LNCAP (cell line): ENCODE measurements at regions not wholly inside any gene's neighbourhood (a gene's known extent, or its start where the extent isn't known, plus 50 kb on each side); places are given as distances from the start of the nearest gene placed in this dataset.

Experiments
- TF ChIP-seq, protein P1 (sequence below): fragments of 450-650 bp; IDR thresholded peaks from 2 replicates; pipeline ENCODE4 v1.5.1; 2017; ENCODE audit warnings: mild to moderate bottlenecking

- TF ChIP-seq, protein P1, sequence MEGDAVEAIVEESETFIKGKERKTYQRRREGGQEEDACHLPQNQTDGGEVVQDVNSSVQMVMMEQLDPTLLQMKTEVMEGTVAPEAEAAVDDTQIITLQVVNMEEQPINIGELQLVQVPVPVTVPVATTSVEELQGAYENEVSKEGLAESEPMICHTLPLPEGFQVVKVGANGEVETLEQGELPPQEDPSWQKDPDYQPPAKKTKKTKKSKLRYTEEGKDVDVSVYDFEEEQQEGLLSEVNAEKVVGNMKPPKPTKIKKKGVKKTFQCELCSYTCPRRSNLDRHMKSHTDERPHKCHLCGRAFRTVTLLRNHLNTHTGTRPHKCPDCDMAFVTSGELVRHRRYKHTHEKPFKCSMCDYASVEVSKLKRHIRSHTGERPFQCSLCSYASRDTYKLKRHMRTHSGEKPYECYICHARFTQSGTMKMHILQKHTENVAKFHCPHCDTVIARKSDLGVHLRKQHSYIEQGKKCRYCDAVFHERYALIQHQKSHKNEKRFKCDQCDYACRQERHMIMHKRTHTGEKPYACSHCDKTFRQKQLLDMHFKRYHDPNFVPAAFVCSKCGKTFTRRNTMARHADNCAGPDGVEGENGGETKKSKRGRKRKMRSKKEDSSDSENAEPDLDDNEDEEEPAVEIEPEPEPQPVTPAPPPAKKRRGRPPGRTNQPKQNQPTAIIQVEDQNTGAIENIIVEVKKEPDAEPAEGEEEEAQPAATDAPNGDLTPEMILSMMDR = no peak
These were observed 919.0 kb upstream of the ALCAM start for GRCh38 chr3:104447681-104448080.

GRCh38 chr3:104452697-104453096 is 914.0 kb upstream of the ALCAM start:
- TF ChIP-seq, protein P1 = no peak

DNA sequence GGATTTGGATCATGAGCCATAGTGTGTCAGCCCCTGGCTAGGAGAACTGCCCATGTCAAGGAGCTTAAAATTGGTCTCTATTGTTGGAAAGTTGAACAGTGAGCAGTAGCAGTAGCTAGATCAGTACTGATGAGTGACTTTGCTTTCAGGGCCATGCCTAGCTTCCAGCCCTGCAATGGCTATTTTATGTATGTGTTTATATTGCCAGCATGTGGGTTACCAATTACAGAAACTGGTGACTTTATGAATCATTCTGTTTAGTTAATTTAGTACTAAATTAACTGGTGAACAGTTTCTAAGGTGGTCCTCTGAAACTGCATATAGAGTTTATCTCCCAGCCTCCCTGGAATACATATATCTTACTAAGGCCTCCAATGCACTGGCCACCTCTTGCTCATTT is 908.1 kb upstream of the ALCAM start:
- TF ChIP-seq, protein P1 = no peak

- TF ChIP-seq, protein P1 = peak; percentile 50
These were observed 906.0 kb upstream of the ALCAM start for GRCh38 chr3:104460477-104461406.

DNA sequence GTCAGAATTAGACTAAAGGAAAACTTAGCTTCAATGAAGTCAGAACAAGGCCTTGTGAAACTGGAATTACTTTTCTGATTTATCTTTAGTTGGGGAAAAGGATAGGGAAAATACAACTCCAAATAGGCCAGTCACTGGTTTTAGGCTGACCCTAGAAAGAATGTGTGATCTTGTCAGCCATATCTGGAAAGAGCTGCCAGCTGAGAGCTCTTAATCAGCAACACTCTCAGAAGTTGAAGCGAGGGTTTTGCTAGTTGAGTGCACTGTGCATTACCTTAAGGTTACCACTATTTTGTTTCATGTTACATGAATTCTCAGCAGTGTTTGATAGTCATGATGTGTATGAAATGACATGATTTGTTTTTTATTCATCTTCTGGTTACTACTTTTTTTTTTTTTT is 905.3 kb upstream of the ALCAM start:
- TF ChIP-seq, protein P1 = no peak

- TF ChIP-seq, protein P1 = no peak
These were observed 894.5 kb upstream of the ALCAM start for GRCh38 chr3:104472221-104472620.

- TF ChIP-seq, protein P1 = no peak
These were observed 892.7 kb upstream of the ALCAM start for GRCh38 chr3:104474011-104474410.
